SK-N-SH treated with all-trans-retinoic acid at 6 μM for 48 hours (cell line): ENCODE measurements at regions not wholly inside any gene's neighbourhood (a gene's known extent, or its start where the extent isn't known, plus 50 kb on each side); places are given as distances from the start of the nearest gene placed in this dataset.

Experiments
- ARNTL ChIP-seq: fragments of 450-650 bp; formaldehyde crosslinking; IDR thresholded peaks from 2 replicates; pipeline ENCODE4 v1.5.0; 2020; ENCODE audit warnings: low read depth, mild to moderate bottlenecking, moderate library complexity, borderline replicate concordance
- TCF4 ChIP-seq: fragments of 250-450 bp; sonication (Bioruptor Pico); IDR thresholded peaks from 2 replicates; pipeline ENCODE4 v1.8.0; 2021; ENCODE audit warnings: mild to moderate bottlenecking, moderate library complexity, borderline replicate concordance
- ZFP3 ChIP-seq: fragments of 250-450 bp; sonication (Bioruptor Pico); IDR thresholded peaks from 2 replicates; pipeline ENCODE4 v1.5.0; 2020; ENCODE audit warnings: mild to moderate bottlenecking, moderate library complexity
- ZFP30 ChIP-seq: fragments of 450-650 bp; formaldehyde crosslinking; IDR thresholded peaks from 2 replicates; pipeline ENCODE4 v1.5.0; 2022; ENCODE audit warnings: mild to moderate bottlenecking, moderate library complexity

DNA sequence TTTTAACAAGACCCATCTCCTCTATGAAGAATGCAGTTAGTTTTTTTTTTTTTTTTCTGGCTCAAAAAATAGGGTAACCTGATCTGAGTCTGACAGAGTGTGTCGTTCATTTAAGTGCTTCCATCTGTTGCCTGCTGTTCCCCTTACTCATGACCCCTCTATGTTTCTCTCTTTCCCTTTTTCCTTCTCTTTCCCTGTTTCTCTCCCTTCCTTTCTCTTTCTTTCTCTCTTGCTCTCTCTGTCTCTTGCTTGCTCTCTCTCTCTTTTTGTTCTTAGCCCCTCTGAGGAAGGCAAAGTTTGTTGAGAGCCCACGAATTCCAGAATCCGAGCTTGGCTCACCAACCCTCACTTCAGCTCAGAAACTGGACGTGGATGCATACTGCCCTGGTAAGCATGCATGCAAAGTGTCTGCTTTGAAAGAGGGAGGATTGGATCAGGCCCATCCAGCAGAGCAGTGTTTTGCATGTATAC is 185.0 kb downstream of the TANC2 start:
- TF ChIP-seq ARNTL (no peak), ZFP3 (CRISPR knock-in tag) (no peak), ZFP30 (no peak), TCF4 (CRISPR knock-in tag) (peak; percentile 40; the same call in 1 of the 2 replicates)
